CD4-positive, alpha-beta T cell treated with Interferon gamma for 1 hour (primary cell): ENCODE measurements at regions not wholly inside any gene's neighbourhood (a gene's known extent, or its start where the extent isn't known, plus 50 kb on each side); places are given as distances from the start of the nearest gene placed in this dataset.
"Not testable (repeated sequence)": the region's sequence is repeated elsewhere in the genome, so short reads cannot be mapped to it uniquely, and the experiment has no call there.

ENCODE experiments used
- DNase-seq: peaks from one replicate; pipeline ENCODE4 v3.0.0-alpha.2; 2020

- no peak for DNase-seq
Measured at GRCh38 chr9:96062031-96062430, 186.5 kb downstream of the ERCC6L2 start.

GRCh38 chr9:96061293-96061987, 185.9 kb downstream of the ERCC6L2 start:
- peak; percentile 52 for DNase-seq

- no peak for DNase-seq
Measured at GRCh38 chr9:96058218-96058617, 182.7 kb downstream of the ERCC6L2 start.

GRCh38 chr9:96057155-96057554, 181.7 kb downstream of the ERCC6L2 start:
- DNase-seq = no peak

- no peak for DNase-seq
Measured at GRCh38 chr9:96056226-96056625, 180.7 kb downstream of the ERCC6L2 start.

- DNase-seq = not testable (repeated sequence)
Measured at GRCh38 chr9:96054248-96054647, 178.8 kb downstream of the ERCC6L2 start.

- no peak for DNase-seq
Measured at GRCh38 chr9:96052686-96053085, 177.2 kb downstream of the ERCC6L2 start.

GRCh38 chr9:96051423-96051822, 175.9 kb downstream of the ERCC6L2 start:
- no peak for DNase-seq

- DNase-seq = no peak
Measured at GRCh38 chr9:96050861-96051155, 175.3 kb downstream of the ERCC6L2 start.

GRCh38 chr9:96050048-96050860, 174.8 kb downstream of the ERCC6L2 start:
- no peak for DNase-seq

- no peak for DNase-seq
Measured at GRCh38 chr9:96048956-96049831, 173.7 kb downstream of the ERCC6L2 start.

GRCh38 chr9:96048104-96048955, 172.8 kb downstream of the ERCC6L2 start:
- DNase-seq = no peak

GRCh38 chr9:96047741-96048103, 172.2 kb downstream of the ERCC6L2 start:
- no peak for DNase-seq

- DNase-seq = no peak
Measured at GRCh38 chr9:96047116-96047639, 171.7 kb downstream of the ERCC6L2 start.

GRCh38 chr9:96045811-96046210, 170.3 kb downstream of the ERCC6L2 start:
- DNase-seq = no peak

- DNase-seq = no peak
Measured at GRCh38 chr9:96044401-96044800, 168.9 kb downstream of the ERCC6L2 start.

GRCh38 chr9:96040591-96041461, 165.3 kb downstream of the ERCC6L2 start:
- no peak for DNase-seq

- DNase-seq = no peak
Measured at GRCh38 chr9:96038914-96039313, 163.4 kb downstream of the ERCC6L2 start.

GRCh38 chr9:96038271-96038670, 162.8 kb downstream of the ERCC6L2 start:
- DNase-seq = no peak

- no peak for DNase-seq
Measured at GRCh38 chr9:96034553-96035122, 159.1 kb downstream of the ERCC6L2 start.

GRCh38 chr9:96033896-96034295, 158.4 kb downstream of the ERCC6L2 start:
- no peak for DNase-seq
